HG03342 (cell line): ENCODE measurements at regions not wholly inside any gene's neighbourhood (a gene's known extent, or its start where the extent isn't known, plus 50 kb on each side); places are given as distances from the start of the nearest gene placed in this dataset.

Source experiments
- ATAC-seq: cut with Tn5 transposase; IDR thresholded peaks from one replicate; pipeline ENCODE4 v1.9.1; 2021; ENCODE audit warnings: mild to moderate bottlenecking, moderate library complexity; ENCODE audit not compliant: unreplicated experiment

DNA sequence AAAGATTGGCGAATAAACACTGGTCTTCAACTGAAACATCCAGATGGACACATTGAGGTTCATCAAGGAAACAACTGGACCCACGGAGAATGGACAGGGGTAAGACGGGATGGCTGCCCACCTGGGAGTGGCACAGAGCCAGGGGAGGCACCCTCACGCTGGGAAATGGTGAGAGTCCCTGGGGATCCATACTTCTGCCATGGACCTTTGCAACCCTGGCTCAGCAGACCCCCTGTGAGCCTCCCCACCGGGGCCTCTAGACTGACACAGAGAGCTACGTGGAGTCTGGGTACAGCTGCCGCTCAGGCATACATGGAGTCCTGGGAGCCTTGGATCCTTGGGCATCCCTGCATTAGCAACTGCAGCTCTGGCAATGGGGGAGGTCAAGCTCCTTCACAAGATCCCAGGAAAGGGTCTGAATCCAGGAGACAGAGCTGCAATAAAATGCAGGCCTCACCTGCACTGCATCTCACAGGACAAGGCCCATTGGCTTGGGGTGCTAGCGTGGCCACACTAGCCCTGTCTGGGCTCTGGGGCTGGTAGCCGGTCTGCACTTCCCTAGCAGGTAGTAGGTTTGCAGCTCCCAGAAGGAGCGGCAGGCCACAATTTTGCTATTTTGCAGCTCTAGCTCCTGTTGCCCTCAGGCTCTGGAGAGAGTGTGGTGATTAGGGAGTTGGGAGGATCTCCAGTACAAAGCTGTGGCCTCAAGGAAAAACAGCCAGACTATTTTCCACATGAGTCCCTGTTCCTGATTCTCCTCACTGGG lies 496.4 kb upstream of the LRRC4C start:
- ATAC-seq, result no peak

DNA sequence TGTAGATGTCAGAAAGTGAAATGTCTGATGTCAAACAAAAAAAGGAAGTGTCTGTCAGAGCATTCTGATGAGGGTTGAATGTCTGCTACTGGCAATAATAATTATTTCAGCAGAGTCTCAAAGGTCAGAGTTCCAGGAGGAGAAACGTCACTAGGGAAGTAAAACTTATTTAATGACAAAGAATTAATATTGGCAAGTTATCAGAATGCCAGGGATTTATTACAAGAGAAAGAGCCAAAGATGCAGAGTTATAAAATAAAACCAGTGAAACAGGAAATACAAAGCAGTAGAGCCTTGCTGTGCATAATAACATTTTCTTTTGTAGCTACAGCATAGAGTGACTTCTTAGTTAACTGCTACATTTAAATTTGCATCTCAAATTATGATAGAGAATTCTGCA lies 504.0 kb upstream of the LRRC4C start:
- no peak for ATAC-seq

DNA sequence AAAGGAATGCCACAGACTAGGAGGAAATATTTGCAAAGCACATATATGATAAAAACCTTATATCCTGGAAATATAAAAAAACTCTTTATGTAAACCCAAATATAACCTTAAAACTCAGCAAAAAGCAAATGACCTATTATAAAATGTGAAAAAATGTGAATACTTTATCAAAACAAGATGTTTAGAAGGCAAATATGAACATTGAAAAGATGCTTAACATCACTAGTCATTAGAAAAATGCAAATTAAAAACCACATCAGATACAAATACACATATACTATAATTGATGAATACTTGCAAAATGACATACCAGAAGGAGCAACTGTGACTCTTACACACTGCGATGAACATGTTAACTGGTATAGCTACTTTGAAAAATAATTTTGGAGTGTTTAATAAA lies 511.2 kb upstream of the LRRC4C start:
- ATAC-seq, result no peak

DNA sequence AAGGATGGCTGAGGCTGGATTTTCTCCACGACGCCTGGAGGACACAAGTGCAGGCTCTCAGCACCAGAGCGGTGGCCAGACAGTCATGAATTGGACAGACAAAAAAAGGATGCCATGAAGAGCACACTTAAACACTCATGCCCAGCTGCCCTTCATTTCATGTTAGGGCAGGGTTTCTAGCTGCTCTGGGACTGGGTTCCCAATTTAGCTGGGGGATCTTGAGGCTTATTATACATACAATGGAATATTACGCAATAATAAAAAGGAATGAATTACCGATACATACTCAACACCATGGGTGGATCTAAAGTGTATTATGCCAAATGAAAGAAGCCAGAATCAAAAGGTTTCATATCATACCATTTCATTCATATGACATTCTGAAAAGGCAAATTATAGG lies 512.1 kb upstream of the LRRC4C start:
- no peak for ATAC-seq

DNA sequence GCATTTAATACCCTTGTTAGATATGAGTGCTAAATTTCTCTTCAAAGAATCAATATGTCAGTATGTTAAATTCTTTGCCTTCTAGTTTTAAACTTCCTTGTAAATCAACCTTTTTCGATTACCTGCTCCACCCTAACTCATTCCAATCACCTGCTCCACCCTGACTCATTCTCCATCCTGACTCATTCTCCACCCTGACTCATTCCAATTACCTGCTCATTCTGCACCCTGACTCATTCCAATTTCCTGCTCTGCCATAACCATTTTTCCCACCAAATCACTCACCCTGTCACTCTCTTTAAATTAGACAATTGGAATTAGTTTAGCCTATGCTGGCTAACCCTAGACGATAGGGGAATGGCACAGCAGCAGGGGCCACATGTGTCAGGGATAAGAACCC lies 519.5 kb upstream of the LRRC4C start:
- ATAC-seq, result no peak

DNA sequence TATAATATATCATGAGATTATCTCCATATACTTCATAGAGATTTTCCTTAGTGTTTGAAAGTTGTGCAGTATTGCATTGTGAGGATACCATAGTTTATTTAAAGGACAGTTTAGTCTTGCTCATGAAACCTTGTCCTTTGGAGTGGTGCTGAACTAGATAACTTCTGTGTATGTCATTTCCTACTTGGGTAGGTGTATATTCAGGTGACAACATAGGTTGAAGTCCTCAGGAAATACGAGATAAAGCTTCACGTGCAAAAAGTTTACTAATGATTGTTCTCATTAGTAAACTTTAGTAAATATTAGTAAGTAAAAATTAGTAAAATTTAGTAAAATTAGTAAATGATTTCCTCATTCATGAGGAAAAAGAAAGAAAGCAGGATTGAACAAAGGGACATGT lies 521.3 kb upstream of the LRRC4C start:
- no peak for ATAC-seq

DNA sequence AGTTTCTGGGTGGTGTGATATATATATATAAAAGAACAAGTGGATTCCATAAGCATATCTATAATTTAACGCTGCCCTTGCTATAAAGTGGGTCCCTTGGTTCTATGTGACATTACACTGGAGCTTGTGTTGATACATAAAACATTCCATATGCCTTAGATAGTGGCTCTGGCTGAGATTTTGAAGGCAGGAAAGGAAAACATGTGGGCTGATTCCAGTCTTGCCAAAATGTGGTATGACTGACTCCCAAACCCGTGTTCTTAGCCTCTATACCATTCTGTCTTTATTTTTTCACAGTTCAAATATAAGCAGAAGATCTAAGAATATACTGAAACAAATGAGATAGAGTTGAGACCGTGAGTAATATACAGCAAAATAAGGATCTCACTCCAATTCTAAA lies 522.8 kb upstream of the LRRC4C start:
- no peak for ATAC-seq

DNA sequence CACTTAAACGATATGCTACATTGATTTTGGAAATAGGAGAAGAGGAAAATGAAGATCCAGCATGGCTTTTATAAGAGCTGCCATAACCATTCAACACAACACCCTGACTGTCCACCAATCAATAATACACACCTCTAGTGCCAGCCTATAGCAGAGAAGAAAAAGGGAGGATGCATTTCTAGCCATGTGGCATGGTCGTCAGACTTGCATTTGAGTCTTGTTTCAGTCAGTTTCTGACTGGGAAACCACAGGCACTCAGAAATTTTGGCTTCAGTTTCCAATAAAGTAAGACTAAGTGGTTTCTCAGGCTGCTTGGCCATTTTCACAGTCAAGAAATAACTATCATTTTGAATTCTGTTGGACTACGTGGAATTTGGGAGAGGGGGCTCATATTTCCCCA lies 523.5 kb upstream of the LRRC4C start:
- no peak for ATAC-seq

DNA sequence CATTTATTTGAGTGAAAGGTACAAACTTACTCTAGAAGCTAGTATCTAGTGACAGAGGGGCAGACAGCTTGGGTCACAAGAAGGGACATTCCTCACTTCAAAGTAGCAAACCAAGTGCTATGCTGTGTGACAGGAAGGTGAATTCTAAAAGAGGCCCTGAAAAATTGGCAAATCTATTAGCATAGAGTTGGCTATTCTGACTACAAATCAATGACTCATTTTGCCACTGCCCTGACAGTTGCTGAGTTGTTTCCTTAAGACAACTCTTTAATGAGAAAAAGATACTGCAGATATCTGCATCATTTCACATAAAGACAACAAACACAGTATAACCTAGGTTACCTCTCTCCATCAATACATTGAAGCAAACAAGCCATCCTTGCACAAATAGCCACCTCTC lies 524.0 kb upstream of the LRRC4C start:
- ATAC-seq, result no peak

DNA sequence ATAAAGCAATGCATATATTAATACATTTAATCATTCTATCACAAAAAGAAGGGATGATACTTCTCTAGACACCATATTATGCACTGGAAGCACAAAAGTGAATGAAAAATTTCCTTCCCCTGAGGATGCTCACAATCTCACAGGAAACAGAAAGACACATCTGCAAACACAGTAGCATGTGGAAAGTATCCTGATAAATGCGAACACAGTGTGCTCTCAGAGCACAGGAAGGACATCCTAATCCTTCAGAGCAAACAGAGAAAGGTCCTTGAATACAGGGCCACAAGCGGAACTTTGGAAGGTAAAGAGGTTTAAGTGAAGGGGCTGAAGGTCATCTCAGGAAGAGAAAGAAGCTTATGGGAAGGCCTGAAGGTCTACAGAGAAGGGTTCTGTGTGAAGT lies 524.6 kb upstream of the LRRC4C start:
- no peak for ATAC-seq

DNA sequence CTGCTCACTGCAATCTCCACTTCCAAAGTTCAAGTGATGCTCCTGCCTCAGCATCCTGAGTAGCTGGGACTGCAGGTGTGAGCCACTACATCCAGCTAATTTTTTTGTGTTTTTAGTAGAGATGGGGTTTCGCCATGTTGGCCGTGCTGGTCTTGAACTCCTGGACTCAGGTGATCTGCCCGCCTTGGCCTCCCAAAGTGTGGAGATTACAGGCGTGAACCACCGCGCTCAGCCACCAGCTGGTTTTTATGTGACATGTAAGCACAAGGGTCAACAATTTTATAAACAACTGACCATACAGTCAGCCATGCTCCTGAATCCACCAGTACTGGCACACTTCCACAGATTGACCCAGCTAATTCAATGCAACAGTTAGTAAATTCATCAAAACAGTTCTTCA lies 526.3 kb upstream of the LRRC4C start:
- ATAC-seq, result no peak

DNA sequence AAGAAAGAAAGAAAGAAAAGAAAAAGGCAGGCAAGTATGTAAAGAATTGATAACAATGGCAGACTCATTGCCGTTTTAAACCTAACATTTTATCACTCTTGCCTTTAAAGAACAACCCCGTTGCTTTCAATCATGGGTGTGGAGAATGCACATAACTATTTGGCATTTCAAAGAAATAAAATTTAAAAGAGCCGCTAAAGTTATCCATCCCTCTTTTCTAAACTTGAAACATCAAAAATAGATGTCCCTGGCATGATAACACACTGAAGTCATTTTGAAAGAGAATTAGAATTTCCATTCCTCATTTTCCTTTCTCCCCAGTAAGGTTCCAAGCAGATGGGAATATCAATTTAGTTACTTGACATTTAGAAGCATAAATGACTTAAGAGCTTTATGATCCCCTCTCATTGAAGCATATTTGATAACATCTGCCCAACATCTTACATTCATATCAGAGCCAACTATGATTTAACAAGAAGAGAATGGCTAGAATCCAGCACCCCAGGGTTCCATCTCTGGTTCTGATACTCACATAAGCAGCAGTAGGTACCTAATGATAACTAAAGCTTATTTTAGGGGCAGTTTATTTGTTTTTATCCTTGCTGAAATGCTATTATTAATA lies 529.6 kb upstream of the LRRC4C start:
- no peak for ATAC-seq

DNA sequence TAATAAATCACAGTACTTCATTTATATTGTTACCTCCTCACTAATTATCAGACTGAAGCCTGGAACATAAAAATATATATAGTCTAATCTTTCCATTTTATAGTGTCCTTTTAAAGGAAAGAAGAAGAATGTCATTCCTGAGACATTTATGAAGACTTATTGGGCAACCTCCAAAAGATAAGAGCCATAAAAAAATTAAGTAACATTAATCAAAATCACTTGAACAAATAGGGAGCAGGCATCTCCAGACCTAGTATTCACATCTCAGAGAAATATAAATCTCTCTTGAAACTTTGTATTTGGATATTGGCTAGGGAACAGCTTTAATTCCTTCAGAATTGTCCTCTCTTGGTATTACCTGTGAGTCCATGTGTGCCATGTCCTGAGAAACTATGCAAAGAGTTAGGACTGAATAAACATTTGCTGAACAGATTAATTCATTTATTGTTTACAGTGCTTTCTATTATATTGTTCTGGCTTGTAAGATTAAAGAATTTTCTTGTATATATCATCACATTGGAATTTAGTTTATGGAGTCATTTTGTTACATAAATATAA lies 530.5 kb upstream of the LRRC4C start:
- ATAC-seq, result no peak

DNA sequence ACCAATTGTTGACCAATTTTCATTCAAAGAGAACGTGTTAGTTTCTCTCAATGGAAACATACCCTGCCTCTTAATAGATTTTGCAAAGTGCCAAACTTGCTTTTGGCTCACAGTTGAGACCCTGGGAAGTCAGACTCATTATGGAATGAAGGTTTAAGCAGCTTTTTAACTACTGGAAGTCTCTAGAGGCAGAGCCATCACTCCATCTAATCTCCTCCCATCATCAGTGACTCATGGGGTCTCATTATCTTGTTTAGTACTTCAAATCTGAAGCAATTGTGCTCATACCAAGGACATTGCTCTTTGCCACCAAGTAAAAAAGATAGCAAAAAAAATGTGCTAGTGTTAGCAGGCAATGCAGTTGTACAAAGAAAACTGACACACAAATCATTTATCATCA lies 537.1 kb upstream of the LRRC4C start:
- ATAC-seq, result no peak

DNA sequence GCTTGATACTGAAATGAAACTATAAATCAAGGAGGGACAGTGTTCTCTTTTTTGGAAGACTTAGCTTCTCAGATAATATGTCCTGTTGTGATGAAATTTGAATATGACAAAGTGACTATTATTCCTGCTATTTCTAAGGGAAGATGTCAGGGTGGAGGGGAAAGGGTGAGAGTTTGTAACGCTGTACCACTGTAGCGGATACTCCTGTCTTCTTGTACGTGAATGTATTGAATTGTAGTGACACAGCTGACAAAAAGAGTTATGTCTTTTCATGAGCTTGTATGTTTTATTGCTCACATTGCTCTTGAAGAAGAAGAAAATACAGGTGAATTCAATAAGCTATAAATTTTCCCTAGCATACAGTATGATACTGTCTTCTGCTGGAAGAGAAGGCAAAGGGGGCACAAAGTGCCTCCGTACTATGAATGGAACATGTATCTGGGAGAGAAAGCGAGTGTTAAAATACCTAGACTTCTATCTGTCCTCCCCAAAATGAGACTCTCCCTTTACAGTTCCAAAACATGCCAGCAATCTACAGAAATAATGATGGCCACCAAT lies 538.5 kb upstream of the LRRC4C start:
- ATAC-seq, result no peak

DNA sequence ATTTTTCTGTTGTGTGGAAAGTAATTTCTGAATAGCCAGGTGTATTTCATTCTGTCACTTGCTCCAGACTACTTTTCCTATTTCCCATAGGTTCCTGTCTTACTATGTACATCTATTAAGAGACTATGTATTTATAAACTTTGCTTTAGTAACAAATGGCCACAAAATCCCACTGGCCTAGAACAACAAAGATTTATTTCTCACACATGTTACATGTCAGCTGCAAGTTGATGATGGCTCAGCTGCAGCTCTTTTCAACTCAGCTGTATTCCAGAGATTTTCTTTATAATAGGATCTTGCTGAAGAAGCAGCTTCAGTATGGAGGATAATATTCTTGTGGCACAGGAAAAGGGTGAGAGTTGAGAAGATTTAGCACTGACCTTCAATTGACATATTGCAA lies 539.6 kb upstream of the LRRC4C start:
- no peak for ATAC-seq

DNA sequence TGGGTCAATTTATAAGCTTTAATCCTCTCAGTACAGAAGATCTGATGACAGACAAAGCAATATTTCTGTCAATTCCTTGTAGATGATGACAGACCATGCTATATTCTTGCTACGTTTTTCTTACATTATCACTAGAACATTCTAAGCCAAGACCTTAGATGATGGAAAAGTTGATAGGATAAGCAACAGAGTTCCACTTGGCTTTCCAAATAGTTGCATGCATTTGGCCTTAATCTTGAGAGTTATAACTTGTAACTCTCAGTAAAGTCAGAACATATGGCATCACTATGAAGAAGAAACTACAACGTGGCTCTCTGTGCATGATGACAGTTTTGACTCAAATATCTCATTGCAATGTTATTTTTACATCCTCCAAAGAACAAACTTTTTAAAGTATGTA lies 544.3 kb upstream of the LRRC4C start:
- ATAC-seq, result no peak

DNA sequence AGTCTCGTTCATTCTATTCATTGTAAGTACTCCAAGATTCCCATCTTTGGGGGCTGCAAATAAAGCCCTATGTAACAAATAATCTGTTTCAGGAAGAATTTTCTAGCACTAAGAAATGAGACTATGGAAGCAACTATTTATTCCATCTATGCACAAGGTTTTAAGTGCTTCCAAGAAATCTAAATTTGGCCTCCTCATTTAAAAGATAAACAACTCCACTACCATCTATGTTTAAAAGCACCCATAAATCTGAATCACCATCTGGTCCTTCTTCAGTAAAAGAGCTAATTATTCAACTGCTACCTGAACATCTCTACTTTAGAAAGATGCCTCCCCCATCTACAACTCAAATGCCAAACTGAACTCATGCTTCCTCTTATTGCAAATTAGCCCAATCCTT lies 547.3 kb upstream of the LRRC4C start:
- ATAC-seq, result no peak

DNA sequence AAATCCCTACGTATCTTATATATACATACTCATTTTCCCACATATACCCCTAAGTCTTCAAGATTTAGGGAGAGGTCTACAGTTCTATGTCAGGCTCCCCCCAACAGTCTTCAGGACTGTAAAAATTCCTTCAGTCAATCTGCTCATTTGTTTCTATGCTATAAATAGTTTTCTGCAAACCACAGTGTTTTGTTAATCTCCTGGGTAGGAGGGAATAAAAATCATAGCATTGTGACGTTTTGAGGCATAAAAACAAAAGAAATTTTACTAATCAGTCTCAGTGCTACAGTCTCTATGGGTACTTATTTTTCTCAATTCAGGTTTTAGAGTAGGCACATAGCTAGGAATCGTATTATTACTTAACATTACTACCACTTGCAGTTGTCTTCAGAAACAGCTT lies 552.8 kb upstream of the LRRC4C start:
- ATAC-seq, result no peak

DNA sequence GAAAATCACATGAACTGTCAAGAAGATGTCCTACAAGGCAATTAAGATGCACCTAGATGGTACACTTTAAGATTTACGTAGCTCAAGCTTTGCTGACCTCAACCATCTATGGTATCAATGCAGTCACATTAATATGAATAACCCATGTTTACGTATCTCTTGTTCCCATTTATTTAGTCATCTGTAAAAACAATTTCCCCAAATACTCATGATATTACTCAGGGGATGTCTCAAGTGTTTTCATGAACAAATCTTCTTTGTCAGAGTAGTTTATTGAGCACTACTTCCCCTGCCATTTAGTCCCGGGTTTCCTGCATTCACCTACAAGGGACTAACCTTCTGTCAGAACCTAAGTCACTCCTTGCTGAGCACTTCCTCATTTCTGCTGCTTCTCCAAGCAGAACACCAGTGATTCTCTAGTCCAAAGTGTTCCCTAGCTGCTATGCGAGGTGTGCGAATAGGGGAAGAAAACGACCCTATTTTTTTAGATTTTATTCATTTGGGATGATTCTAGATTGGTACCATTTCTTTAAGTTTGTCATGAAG lies 554.3 kb upstream of the LRRC4C start:
- ATAC-seq, result no peak

DNA sequence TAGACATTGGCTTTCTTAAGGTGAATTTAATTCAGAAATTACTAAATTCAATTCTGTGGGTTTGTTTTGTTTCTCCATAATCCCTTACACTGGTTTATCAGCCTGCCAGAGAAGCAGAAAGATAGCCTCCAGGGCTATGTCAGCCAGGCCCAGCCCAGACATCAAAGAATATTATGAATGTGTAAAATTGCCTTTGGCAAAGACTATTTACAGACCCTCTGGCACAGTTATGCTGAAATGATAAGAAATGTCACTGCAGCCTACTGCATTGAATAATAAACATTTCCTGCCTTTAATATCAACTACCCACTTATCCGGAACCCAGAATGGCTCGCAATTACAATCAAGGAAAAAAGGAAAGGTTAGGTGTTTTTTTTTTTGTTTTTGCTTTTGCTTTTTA lies 562.5 kb upstream of the LRRC4C start:
- ATAC-seq, result no peak

DNA sequence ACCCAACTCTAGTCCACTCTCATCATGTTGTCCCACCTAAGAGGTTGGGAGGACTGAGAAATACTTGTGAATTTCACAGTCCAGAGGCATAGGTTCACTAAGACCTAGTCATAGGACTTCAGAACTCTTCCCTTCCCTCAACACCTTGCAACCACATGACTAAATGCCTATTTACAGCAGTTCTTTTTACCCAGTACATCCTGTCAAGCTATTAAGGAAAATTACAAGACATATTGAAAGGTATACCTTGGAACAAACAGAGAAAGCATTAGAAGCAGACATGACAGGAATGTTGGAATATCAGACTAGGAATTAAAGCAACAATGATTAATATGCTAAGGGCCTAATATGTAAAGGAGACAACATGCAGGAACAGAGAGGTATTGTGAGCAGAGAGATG lies 563.8 kb upstream of the LRRC4C start:
- no peak for ATAC-seq
